B cell (primary cell): ENCODE measurements at regions not wholly inside any gene's neighbourhood (a gene's known extent, or its start where the extent isn't known, plus 50 kb on each side); places are given as distances from the start of the nearest gene placed in this dataset. TPM values are rescaled to one million over a fixed set of nuclear protein-coding genes. Genes with fewer than 3 reads are reported as not detected.

Experiments used
- ATAC-seq: fragments of 200-7000 bp; cut with Tn5 transposase; one replicate; pipeline ENCODE4 v1.10.0; 2021; ENCODE audit warnings: low read depth, mild to moderate bottlenecking, moderate number of reproducible peaks, moderate library complexity
- CTCF ChIA-PET: fragments of 350-600 bp; sonication (Branson Sonifier 250); formaldehyde crosslinking; loops from one replicate; lab custom pipeline; 2021; ENCODE audit warnings: antibody characterized with exemption, inconsistent platforms; lab: Charles Lee
- POLR2A ChIA-PET: fragments of 350-600 bp; sonication (Branson Sonifier 250); formaldehyde crosslinking; loops from one replicate; lab custom pipeline; 2021; ENCODE audit warnings: antibody characterized with exemption; lab: Charles Lee
- DNase-seq: peaks from one replicate; pipeline ENCODE4 v3.0.0; 2013
- H2AFZ ChIP-seq: 2 replicates; pipeline ENCODE4 v1.6.1; 2012; ENCODE audit warnings: mild to moderate bottlenecking, low read depth, low read length; ENCODE audit not compliant: insufficient read depth, poor library complexity, severe bottlenecking
- H3K27ac ChIP-seq, 2 donors: 1 replicate in 1 of 2; 2 replicates in 1 of 2; pipeline ENCODE4 v1.5.1; 2012 to 2013; ENCODE audit warnings: low read length in 2 of 2, mild to moderate bottlenecking in 2 of 2, moderate library complexity in 1 of 2
- H3K27me3 ChIP-seq, 4 experiments: fragments of 200-600 bp in 1 of 4; sonication (generic) in 1 of 4; replicated peaks in 1 of 4; 1 replicate in 2 of 4; 2 replicates in 2 of 4; pipeline versions ENCODE4 v1.6.1 to v1.7.0; 2013 to 2016; ENCODE audit warnings: low read length in 3 of 4, mild to moderate bottlenecking in 2 of 4, mixed read lengths in 1 of 4, moderate library complexity in 1 of 4; ENCODE audit not compliant: insufficient read depth in 4 of 4, control insufficient read depth in 3 of 4; ENCODE audit errors: control extremely low read depth in 1 of 4
- H3K36me3 ChIP-seq, 2 experiments: replicated peaks in 1 of 2; 1 replicate in 1 of 2; 2 replicates in 1 of 2; pipeline versions ENCODE4 v1.6.1 to v1.7.1; 2013; ENCODE audit warnings: low read length in 1 of 2; ENCODE audit not compliant: insufficient read depth in 2 of 2, control insufficient read depth in 1 of 2; ENCODE audit errors: control extremely low read depth in 1 of 2, extremely low read depth in 1 of 2
- H3K4me1 ChIP-seq, 2 donors: fragments of 200-600 bp in 1 of 2; sonication (generic) in 1 of 2; 1 replicate in 1 of 2; 2 replicates in 1 of 2; pipeline versions ENCODE4 v1.5.1 to v1.6.1; 2013 to 2017; ENCODE audit warnings: low read length in 2 of 2; ENCODE audit not compliant: control insufficient read depth in 2 of 2, insufficient read depth in 2 of 2
- H3K4me2 ChIP-seq: replicated peaks from 2 replicates; pipeline ENCODE3; 2012; ENCODE audit warnings: mild to moderate bottlenecking, low read depth, low read length; ENCODE audit not compliant: poor library complexity, severe bottlenecking
- H3K4me3 ChIP-seq, 5 experiments: fragments of 200-600 bp in 1 of 5; sonication (generic) in 1 of 5; 1 replicate in 3 of 5; 2 replicates in 2 of 5; pipeline versions ENCODE4 v1.5.1 to v1.7.0; 2011 to 2016; ENCODE audit warnings: low read length in 4 of 5, mild to moderate bottlenecking in 4 of 5, low read depth in 2 of 5, control low read depth in 1 of 5, moderate library complexity in 1 of 5; ENCODE audit not compliant: insufficient read depth in 1 of 5; ENCODE audit errors: control extremely low read depth in 1 of 5, extremely low read depth in 1 of 5
- H3K79me2 ChIP-seq: fragments of 200-600 bp; sonication (generic); one replicate; pipeline ENCODE4 v1.6.0; 2016; ENCODE audit warnings: low read length; ENCODE audit not compliant: control insufficient read depth, insufficient read depth
- H3K9ac ChIP-seq: fragments of 200-600 bp; sonication (generic); 2 replicates; pipeline ENCODE4 v1.6.1; 2017; ENCODE audit warnings: mild to moderate bottlenecking, low read length, moderate library complexity
- H3K9me3 ChIP-seq, 3 donors: one replicate each; pipeline versions ENCODE4 v1.6.1 to v1.7.1; 2013; ENCODE audit warnings: low read length in 2 of 3; ENCODE audit not compliant: control insufficient read depth in 2 of 3, insufficient read depth in 1 of 3; ENCODE audit errors: control extremely low read depth in 1 of 3
- H4K20me1 ChIP-seq: 2 replicates; pipeline ENCODE4 v1.6.0; 2012; ENCODE audit warnings: mild to moderate bottlenecking, low read length; ENCODE audit not compliant: insufficient read depth, control insufficient read depth, poor library complexity, severe bottlenecking
- H3K27ac Mint-ChIP-seq: one replicate; pipeline ENCODE4 v1.8.0; 2021; ENCODE audit warnings: mixed read lengths
- H3K27me3 Mint-ChIP-seq: one replicate; pipeline ENCODE4 v1.8.0; 2021; ENCODE audit warnings: mixed read lengths
- H3K4me1 Mint-ChIP-seq: one replicate; pipeline ENCODE4 v1.8.0; 2021; ENCODE audit warnings: mixed read lengths
- H3K4me3 Mint-ChIP-seq: one replicate; pipeline ENCODE4 v1.8.0; 2021; ENCODE audit warnings: mixed read lengths
- H3K9me3 Mint-ChIP-seq: one replicate; pipeline ENCODE4 v1.8.0; 2022; ENCODE audit warnings: mixed read lengths; ENCODE audit not compliant: insufficient read depth
- EZH2 ChIP-seq: IDR thresholded peaks from 2 replicates; pipeline ENCODE4 v1.6.1; 2012; ENCODE audit warnings: borderline replicate concordance, low read depth, mild to moderate bottlenecking, moderate library complexity, low read length; ENCODE audit not compliant: insufficient read depth, poor library complexity, severe bottlenecking
- WGBS: methylation state at CpG from one replicate; pipeline ENCODE4 v1.1.5; 2013; ENCODE audit warnings: missing lambda C conversion rate; ENCODE audit not compliant: insufficient coverage; 5-methylcytosine and 5-hydroxymethylcytosine counted together
- intact Hi-C: fragments of 100-400 bp; cut with micrococcal nuclease; formaldehyde crosslinking; loops from one replicate; pipeline ENCODE4 v1.10.0; 2022
- small RNA-seq: library from RNA; depleted of rRNA; stranded (forward); fragments of <200 nt; gene quantifications from one replicate; pipeline ENCODE3, GENCODE V24; 2012; ENCODE audit warnings: low replicate concordance, low read depth; ENCODE audit not compliant: insufficient read length
- TF ChIP-seq, protein P1 (sequence below): fragments of 200-600 bp; IDR thresholded peaks from one replicate; pipeline ENCODE4 v1.8.0; 2022; ENCODE audit warnings: antibody characterized with exemption, mild to moderate bottlenecking

GRCh38 chr9:1962588-1963106, 52.5 kb upstream of the SMARCA2 start:
- TF ChIP-seq EZH2: no peak
- TF ChIP-seq, protein P1, sequence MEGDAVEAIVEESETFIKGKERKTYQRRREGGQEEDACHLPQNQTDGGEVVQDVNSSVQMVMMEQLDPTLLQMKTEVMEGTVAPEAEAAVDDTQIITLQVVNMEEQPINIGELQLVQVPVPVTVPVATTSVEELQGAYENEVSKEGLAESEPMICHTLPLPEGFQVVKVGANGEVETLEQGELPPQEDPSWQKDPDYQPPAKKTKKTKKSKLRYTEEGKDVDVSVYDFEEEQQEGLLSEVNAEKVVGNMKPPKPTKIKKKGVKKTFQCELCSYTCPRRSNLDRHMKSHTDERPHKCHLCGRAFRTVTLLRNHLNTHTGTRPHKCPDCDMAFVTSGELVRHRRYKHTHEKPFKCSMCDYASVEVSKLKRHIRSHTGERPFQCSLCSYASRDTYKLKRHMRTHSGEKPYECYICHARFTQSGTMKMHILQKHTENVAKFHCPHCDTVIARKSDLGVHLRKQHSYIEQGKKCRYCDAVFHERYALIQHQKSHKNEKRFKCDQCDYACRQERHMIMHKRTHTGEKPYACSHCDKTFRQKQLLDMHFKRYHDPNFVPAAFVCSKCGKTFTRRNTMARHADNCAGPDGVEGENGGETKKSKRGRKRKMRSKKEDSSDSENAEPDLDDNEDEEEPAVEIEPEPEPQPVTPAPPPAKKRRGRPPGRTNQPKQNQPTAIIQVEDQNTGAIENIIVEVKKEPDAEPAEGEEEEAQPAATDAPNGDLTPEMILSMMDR: no peak
- peaks cover 17% of the 10 kb centered on the region for H3K27me3 Mint-ChIP-seq

DNA sequence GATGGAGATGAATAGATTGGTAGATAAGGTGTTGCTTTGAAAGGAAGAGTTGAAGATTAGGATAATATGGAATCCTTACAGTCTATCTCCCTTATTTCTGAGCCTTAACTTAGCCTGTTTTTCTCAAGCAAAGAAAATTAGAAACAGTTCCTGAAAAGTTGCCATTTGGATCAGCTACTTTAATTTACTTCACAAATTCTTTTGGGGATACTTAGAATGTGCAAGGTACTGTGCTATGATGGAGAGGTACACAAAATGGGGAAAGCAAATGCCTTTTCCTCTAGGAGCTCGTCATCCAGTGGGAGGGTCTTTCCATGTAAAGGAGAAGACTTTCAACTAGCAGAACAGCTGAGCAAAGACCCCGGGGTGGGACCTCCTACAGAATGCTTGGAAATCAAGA, 51.1 kb upstream of the SMARCA2 start:
- H3K4me1 Mint-ChIP-seq: no peaks in the 10 kb centered on the region
- Histone ChIP-seq H4K20me1 (no peaks in the 10 kb centered on the region), H3K27me3 (no peaks in the 10 kb centered on the region), H3K9me3 (no peaks in the 10 kb centered on the region), H3K27ac (no peak overlapping the region), H3K4me3 (no peak overlapping the region), H2AFZ (no peak overlapping the region), H3K9ac (no peak overlapping the region), H3K79me2 (no peaks in the 10 kb centered on the region), H3K4me1 (no peaks in the 10 kb centered on the region), H3K4me2 (no peak overlapping the region), H3K36me3 (no peaks in the 10 kb centered on the region)
- ATAC-seq (no peak), DNase-seq (no peak)
- H3K27me3 Mint-ChIP-seq: peaks cover 21% of the 10 kb centered on the region
- H3K27ac Mint-ChIP-seq: no peak overlapping the region
- 100% methylated on average over 1 of the region's 2 CpGs for WGBS
- CTCF ChIA-PET: interaction anchor here (1.1 to 2.1 kb wide), 2 partner anchors 23 to 123 kb away, joined by 4 to 5 read pairs; no protein-coding TSS in a partner anchor
- intact Hi-C loops: no loop called here
- H3K9me3 Mint-ChIP-seq: no peaks in the 10 kb centered on the region
- POLR2A ChIA-PET: no interaction called here
- TF ChIP-seq EZH2: no peak
- TF ChIP-seq, protein P1: no peak
- H3K4me3 Mint-ChIP-seq: no peak overlapping the region

More at GRCh38 chr9:1962588-1963106, 52.5 kb upstream of the SMARCA2 start:
- H2AFZ ChIP-seq: no peak overlapping the region
- no peak overlapping the region for H3K27ac ChIP-seq
- H3K4me2 ChIP-seq: no peak overlapping the region
- Mint-ChIP-seq H3K4me3 (no peak overlapping the region), H3K27ac (no peak overlapping the region), H3K4me1 (no peaks in the 10 kb centered on the region), H3K9me3 (no peaks in the 10 kb centered on the region)
- no peaks in the 10 kb centered on the region for H3K9me3 ChIP-seq
- POLR2A ChIA-PET: no interaction called here
- H3K36me3 ChIP-seq: no peaks in the 10 kb centered on the region
- ATAC-seq: no peak
- H3K27me3 ChIP-seq: no peaks in the 10 kb centered on the region
- no peak overlapping the region for H3K4me3 ChIP-seq
- H3K9ac ChIP-seq: no peak overlapping the region
- H3K79me2 ChIP-seq: no peaks in the 10 kb centered on the region
- no peak for DNase-seq
- no peaks in the 10 kb centered on the region for H4K20me1 ChIP-seq
- CTCF ChIA-PET: interaction anchor here (2.1 kb wide), 1 partner anchor 124 kb away, joined by 5 read pairs; no protein-coding TSS in a partner anchor
- intact Hi-C loops: no loop called here
- no peaks in the 10 kb centered on the region for H3K4me1 ChIP-seq

Small RNA genes in the stretch of these regions (small RNA-seq; reads per million reads assigned to genes)
- not detected for gene RNA5SP279
